GM12874 (cell line): ENCODE measurements at regions not wholly inside any gene's neighbourhood (a gene's known extent, or its start where the extent isn't known, plus 50 kb on each side); places are given as distances from the start of the nearest gene placed in this dataset.

Experiments used
- TF ChIP-seq, protein P1 (sequence below): IDR thresholded peaks from 2 replicates; pipeline ENCODE4 v1.5.1; 2011; ENCODE audit warnings: low read depth, mild to moderate bottlenecking, control low read depth, low read length, moderate library complexity; ENCODE audit not compliant: insufficient read depth

DNA sequence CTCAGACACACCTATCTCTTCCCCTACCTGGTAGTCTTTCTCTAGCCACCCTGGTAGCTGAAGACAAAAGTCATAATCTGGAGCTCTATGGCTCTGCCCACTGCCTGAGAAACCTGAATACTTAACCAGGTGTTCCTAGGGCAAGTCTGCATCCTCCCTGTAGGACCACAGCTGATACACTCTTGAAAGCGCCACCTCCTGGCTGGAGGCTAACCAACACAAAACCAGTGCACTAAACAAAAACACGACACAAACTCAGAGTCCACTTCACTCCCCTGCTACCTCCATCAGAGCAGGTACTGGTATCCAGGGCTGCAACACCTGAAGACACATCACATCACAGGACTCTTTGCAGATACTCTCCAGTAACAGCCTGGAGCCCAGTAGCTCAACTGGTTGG lies 84.6 kb upstream of the ANXA1 start:
- TF ChIP-seq, protein P1, sequence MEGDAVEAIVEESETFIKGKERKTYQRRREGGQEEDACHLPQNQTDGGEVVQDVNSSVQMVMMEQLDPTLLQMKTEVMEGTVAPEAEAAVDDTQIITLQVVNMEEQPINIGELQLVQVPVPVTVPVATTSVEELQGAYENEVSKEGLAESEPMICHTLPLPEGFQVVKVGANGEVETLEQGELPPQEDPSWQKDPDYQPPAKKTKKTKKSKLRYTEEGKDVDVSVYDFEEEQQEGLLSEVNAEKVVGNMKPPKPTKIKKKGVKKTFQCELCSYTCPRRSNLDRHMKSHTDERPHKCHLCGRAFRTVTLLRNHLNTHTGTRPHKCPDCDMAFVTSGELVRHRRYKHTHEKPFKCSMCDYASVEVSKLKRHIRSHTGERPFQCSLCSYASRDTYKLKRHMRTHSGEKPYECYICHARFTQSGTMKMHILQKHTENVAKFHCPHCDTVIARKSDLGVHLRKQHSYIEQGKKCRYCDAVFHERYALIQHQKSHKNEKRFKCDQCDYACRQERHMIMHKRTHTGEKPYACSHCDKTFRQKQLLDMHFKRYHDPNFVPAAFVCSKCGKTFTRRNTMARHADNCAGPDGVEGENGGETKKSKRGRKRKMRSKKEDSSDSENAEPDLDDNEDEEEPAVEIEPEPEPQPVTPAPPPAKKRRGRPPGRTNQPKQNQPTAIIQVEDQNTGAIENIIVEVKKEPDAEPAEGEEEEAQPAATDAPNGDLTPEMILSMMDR, result peak; percentile 30; the same call in 1 of the 2 replicates

DNA sequence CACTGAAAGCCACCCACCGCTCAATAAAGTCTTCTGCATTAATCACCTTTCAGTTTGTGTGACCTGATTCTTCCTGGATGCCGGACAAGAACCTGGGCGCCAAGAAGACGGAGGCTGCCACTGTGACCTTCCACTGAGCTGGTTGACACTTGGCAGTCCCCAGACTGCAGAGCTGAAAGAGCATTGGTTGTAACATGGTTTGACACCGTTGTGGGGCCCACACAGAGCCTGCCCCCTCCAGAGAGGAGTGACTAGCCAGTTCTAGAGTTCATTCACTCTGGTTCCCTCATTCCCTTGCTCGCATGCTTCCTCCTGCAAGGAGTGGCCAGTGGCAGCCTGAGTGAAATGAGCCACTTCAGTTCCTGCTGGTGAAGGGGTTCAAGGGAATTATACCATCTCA lies 86.2 kb upstream of the ANXA1 start:
- TF ChIP-seq, protein P1, result no peak

DNA sequence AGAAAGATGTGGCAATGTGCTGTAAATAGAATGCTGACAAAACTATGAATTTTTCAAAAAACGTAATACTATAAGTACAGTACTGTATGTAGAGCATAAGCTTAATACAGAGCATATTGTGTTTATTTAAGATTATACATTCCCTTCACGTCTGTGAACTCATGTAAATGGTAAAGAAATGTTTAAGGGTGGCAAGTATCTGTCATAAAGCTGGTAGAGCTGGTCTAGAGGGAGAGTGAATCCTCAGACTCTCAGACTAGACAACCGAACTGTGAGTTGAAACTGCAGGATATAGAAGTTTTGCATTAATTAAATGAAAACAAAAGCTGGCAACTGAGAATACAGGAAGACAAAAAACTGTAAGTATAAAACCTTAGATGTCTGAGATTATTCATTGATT lies 87.3 kb upstream of the ANXA1 start:
- TF ChIP-seq, protein P1, result no peak

DNA sequence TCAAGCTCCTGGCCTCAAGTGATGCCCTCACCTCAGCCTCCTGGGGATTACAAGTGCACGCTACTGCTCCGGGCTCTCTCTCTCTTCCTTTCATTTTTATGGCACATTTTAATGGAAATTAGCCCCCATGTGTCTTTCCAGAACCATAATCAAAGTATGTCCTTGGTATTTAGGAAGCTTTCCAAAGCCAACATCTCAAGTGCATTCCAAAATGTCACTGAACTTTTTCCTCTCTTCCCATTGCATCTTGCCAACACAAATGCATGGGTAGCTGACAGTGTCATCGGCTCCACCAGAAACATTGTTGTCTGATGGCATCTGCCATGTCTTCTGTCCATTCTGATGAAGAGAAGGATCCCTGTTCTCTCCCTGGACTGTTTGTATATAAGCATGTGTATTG lies 90.5 kb upstream of the ANXA1 start:
- TF ChIP-seq, protein P1, result no peak

DNA sequence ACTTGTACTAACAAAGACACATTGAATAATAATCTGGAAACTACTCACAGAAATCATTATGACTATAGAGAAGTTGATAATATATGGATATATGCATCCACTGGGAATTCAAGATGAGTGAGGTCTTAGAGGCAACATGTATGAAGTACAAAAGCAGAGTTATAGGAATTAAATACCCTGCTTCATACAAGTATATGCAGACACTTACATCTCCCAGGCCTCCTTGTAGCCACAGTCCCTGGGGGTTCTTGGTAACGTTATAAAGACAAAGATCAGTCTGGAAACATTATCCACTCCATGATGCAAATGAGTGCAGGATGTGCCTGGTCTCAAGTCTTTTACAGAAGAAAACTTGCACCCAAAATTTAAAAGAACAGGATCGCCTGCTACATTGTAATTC lies 92.4 kb upstream of the ANXA1 start:
- TF ChIP-seq, protein P1, result no peak

DNA sequence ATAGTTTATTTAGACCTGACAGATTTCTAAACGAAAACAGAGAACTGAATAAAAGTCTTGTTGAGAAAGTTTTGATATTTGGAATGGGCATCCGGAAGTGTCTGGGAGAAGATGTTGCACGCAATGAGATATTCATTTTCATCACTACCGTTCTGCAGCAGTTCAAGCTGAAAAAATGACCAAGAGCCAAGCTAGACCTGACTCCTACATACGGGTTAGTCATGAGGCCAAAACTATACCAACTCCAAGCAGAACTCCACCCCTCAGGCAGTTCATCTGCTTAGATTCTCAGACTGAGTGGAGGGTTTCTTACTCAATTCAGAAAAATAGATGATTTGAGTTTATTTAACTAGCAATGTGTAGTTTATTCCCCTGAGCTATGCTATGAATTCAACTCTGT lies 95.4 kb upstream of the ANXA1 start:
- TF ChIP-seq, protein P1, result no peak

DNA sequence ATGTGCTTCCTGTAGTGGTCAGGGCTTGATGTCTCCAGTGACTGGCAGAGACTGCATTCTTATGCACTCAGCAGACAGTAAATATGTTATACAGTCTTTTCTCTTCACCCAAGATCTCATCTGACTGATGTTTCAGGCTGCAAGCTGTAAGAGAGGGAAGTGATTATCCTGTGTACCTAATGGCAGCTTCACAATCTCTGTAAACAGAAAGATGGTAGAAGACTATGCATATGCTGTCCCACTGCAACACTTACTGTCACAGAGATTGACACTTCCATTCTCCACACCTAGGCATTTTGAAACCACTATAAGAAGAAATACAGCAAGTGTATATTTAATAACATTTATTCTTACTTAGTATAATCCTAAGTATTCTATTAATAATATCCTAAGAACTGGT lies 97.6 kb upstream of the ANXA1 start:
- TF ChIP-seq, protein P1, result no peak

DNA sequence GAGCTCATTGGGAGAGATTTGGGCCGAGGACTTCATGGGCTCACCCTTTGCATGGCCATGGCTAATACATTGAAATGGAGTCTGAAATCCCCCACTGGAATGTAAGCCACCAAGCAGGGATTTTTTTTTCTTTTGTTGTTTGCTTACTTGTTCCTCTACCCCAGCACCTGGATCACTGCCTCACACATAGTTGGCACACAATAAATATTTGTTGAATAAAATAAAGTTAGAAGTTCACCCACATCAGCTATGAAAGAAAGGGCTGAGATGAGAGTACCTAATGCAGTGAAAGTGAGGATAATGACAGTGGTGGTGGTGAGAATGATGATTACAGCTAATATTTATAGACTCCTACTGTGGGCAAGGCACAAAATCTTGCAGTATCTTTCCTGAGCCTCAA lies 98.1 kb upstream of the ANXA1 start:
- TF ChIP-seq, protein P1, result no peak
